GM21576 (cell line): ENCODE measurements at regions not wholly inside any gene's neighbourhood (a gene's known extent, or its start where the extent isn't known, plus 50 kb on each side); places are given as distances from the start of the nearest gene placed in this dataset.
"Not testable (repeated sequence)": the region's sequence is repeated elsewhere in the genome, so short reads cannot be mapped to it uniquely, and the experiment has no call there.

Source experiments
- ATAC-seq: cut with Tn5 transposase; IDR thresholded peaks from one replicate; pipeline ENCODE4 v1.9.1; 2021; ENCODE audit warnings: mild to moderate bottlenecking, moderate library complexity; ENCODE audit not compliant: unreplicated experiment

DNA sequence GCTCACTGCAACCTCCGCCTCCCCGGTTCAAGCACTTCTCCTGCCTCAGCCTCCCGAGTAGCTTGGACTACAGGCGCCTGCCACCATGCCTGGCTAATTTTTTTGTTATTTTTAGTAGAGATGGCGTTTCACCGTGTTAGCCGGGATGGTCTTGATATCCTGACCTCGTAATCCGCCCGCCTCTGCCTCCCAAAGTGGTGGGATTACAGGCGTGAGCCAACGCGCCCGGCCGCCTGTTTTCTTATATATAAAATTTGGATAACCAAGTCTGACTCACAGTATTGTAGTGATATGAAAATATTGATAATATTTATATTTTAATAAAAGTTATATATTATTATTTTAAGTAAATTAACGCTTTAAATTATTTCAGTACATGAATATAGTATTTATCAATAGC, 1821.7 kb downstream of the BRINP3 start:
- not testable (repeated sequence) for ATAC-seq

DNA sequence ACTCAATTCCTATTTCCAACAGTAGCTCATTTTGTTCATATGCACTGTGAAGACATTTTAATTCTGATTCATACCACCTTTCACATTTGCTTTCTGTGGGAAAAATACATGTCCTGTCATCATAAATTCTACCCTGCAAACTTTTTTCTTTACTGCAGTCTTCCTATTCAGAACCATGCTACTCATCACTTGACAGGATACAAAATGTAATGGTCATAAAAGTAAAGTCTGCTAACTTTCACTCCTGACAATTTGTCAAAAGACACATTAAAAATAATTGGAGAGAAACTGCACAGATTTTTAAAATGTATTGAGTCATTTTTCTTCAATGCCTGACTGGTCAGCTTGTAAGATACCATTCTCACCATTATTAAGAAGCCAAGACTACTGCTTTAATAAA, 1817.1 kb downstream of the BRINP3 start:
- ATAC-seq = no peak

DNA sequence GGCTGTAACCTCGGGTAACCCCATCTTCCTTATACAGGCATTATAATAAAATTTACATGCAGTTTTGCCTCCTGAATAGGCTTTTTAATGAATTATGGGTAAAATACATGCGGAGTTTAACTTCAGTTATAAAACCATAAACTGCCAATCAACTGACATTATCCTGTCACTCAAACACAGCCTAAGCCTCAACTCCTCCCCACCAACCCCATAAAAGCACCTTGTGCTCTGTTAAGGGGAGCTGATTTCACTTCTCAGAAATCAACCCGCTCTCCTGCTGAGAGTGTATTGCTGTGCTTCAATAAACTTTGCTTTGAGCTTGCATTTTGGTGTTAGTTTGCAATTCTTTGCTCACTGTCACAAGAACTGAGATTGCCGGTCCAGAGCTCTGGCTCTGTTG, 1812.2 kb downstream of the BRINP3 start:
- no peak for ATAC-seq

DNA sequence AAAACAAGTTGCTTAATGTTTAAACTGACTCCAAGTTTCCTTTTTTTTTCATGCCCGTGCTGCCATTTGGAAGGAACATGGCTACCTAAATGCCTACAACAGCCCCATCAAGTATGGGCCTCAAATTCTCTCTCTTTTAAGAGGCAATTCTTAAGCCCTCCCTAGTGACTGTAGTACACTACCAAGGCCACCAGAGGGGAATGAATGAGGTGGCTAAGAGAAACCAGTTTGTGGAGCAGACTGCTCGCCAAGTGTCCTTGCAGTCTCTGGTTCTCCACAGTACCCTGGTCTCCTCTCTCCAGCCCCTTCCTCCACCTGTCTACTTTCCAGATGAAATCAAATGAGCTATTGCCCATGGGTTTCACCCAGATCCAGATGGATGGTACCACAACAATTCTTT, 1809.6 kb downstream of the BRINP3 start:
- ATAC-seq = no peak

DNA sequence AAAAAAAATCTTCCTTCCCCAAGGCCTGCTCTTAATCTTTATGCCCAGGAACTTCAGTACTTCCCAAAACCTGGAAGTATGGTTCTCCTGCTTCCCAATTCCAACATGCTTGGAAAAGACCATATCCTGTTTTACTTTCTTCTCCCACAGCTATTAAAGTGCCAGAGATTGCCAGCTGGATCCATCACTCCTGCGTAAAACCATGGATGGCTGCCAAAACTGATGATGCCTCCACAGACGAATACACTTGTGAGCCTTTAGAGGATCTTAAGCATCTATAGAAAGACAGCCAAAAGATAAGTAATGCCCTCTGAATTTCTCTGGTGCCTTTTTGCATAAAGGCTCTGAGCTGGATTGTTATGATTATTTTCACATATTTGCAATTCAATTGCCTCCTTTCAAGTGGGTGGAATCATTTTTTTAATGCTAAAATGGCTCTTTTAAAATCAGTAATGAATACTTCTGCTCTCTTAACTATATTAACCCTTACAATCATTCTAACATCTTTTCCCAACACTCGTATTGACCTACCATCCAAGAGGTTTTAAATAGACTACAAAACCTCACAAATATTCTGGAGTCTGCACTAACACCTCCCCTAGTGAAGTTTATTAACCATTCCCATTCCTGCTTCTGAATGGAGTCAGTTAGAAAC, 1807.8 kb downstream of the BRINP3 start:
- no peak for ATAC-seq

DNA sequence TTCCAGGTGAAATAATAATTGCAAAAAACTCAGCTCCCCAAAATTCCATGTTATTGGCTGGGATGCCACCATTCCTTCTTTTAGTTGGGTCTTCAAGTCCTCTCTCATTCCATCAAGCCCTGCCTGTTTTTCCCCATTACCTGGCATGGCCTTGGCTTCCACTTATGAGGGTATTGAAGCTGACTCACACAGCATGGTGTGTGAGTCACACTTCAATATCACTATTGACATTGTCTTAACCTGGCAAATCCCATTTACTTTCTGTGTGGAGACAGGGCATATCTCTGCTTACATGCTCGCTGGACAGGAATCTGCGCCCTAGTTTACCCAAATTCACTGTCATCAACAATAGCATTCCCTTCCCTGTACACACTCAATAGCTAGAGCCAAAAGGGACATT, 1806.8 kb downstream of the BRINP3 start:
- ATAC-seq = no peak

DNA sequence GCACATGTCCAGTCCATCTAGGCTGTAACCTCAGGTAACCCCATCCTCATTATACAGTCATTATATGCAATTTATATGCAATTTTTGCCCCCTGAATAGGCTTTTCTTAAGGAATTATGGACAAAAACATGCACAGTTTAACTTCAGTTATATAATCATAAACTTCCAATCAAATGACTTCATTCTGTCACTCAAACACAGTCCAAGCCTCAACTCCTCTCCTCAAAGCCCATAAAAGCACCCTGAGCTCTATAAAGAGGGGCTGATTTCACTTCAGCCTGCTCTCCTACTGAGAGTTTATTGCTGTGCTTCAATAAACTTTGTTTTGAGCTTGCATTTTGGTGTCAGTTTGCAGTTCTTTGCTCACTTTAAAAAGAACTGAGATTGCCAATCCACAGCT, 1805.5 kb downstream of the BRINP3 start:
- ATAC-seq = no peak

DNA sequence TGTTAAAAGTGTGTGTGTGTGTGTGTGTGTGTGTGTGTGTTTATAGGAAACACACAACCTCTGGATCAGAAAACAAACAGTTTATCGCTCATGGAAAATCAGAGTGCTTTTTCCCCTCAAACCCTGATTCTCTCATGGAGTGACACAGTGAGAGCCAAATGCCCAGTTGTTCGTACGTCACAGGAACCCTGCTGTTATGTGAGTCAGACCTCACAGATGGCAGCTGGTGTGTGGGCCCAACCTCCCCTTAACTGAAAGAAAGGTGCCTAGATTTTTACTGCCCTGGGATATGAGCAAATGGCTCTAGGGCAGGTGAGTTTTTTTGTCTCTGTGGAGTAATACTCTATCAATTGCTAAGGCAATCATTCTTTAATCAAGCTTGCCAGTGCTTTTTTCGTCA, 1788.1 kb downstream of the BRINP3 start:
- ATAC-seq = no peak

DNA sequence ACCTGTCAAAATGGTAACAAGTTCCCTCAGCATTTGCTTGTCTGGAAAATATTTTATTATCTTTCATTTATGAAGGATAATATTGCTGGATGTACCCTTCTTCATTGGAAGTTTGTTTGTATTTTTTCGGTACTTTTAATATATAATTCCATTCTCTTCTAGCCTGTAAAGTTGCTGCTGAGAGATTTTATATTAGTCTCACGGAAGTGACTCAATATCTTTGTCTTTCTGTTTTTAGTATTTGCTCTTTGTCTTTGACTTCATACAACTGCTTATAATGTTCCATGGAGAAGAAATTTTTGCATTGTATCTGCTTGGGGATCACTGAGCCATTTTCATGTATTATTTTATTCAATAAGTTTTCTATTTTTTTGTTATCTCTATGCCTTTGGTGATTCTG, 1777.5 kb downstream of the BRINP3 start:
- no peak for ATAC-seq

DNA sequence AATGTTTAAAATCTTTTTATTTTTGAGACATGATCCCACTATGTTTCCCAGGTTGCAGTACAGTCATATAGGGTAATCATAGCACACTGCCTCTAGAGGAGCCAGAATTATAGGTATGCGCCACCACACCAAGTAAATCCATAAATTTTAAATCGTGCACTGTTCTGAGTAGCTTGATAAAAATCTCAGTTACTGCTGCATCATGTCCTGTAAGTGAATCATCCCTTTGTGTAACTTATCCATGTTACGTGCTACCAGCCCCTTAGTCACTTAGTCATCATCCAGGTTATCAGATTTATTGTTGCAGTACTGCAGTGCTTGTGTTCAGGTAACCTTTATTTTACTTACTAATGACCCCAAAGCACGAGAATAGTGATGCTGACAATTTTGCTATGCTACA, 1770.9 kb downstream of the BRINP3 start:
- ATAC-seq = no peak

DNA sequence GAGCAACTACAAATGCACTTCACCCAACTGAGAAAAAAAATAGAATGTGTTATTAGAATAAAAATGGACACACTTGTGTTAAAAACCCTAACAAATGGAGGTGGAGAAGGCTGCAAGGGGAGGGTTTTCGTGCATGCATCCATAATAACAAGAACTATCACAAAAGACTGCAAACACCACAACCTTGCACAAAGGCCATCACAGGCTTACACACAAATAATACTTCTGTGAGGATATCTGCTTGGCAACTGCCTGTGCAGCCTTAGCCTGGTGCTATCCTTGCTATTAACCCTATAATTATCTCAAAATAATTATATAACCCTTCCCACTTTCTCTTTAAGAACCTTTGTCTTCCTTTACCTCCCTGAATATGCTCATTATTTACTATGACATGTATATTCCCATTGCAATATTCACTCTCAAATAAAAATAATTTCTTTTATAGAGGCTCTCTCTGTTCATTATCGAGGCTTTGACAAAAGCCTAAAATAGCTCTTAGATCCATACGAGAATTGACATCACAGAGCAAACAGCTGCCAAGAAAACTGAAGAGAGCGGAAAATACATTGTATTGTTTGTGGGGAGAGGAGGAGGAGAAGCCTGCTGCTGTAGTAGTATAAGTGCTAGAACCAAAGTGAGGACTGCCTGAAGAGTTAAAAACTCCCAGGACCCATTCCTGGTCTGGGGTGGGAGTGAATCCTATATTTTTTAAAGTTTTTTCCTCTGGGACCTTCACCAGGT, 1768.7 kb downstream of the BRINP3 start:
- ATAC-seq = no peak

DNA sequence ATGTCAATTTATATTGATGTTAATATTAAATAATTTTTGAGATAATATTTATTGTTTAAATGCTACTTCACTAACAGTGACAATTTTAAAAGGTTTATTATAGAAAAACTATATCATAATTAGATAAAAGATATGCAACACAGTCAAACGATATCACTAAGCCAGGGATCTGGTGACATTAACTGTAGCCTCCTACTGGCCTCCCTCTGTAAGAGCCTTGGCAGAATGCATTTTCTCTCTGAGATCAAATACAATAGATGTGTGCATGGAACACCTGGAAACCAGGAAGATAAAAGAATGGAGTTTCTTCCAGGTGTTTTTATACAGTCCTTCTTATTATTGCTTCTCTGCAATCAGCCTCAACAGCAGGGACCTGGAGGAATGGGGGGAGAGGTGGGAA, 1762.1 kb downstream of the BRINP3 start:
- no peak for ATAC-seq

DNA sequence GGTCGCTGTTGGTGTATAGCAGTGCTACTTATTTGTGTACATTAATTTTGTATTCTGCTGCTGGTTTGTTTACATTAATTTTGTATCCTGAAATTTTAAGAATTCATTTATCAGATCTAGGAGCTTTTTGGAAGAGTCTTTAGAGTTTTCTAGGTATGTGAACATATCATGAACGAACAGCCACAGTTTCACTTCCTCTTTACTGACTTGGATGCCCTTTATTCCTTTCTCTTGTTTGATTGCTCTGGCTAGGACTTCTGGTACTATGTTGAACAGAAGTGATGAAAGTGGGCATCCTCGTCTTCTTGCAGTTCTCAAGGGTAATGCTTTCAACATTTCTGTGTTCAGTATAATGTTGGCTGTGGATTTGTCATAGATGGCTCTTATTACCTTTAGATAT, 1757.9 kb downstream of the BRINP3 start:
- ATAC-seq = no peak

DNA sequence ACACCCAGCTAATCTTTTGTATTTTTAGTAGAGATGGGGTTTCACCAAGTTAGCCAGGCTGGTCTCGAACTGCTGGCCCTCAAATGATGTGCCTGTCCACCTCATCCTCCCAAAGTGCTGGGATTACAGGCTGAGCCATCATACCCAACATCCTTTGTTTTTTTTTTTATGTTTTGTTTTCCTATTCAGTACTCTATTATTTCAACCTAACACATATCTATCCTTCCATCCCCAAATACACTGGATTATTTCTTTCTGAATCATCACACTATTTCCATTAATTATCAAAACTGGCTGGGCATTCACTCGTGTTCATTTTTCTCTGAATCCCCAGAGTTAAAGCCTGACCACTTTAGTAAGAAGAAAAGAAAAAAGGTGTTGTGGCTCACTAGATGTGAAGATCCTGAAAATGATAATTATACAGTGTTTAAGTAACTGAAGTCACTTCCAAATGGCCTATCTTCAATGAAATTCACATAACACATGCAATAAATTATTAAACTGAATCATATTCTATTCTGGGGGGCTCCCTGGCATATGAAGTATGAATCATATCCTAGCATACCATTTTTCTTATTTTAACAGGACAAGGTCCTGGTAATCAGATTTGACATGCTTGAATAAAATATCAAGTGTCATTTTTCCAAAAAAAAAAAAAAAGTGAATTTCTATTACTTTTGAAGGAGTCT, 1754.2 kb downstream of the BRINP3 start:
- ATAC-seq = no peak

DNA sequence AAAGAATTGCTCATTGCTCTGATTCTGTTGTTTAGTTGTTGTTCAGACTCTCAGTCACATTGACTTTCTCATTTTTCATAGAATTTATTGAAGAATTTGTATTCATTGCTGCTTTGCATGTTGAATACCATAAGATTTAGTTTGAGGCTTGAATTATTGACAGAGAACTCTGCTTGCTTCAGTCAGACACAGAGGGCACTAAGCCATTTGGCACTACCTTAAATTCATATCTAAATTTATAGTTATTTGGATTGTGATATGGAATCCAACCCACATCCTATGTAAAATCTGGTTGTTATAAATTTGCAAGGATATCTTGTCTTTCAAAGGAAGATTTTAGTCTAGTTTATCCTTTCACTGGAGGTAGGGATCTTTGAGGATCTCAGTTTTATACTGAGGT, 1748.6 kb downstream of the BRINP3 start:
- ATAC-seq = no peak

DNA sequence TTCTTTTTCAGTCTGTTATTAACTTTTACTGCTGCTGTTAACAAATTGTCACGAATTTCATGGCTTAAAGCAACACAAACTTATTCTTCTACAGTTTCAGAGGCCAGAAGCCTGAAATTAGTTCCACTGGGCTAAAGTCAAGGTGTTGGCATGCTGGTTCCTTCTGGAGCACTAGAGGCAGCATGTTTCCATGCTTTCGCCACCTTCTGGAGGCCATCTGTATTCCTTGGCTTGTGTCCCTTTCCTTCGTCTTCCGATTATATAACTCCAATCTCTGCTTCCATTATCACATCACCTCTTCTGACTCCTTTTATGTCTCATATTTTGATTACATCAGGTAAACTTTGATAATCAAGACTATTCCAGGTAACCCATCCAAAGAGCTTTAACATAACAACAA, 1742.1 kb downstream of the BRINP3 start:
- no peak for ATAC-seq

DNA sequence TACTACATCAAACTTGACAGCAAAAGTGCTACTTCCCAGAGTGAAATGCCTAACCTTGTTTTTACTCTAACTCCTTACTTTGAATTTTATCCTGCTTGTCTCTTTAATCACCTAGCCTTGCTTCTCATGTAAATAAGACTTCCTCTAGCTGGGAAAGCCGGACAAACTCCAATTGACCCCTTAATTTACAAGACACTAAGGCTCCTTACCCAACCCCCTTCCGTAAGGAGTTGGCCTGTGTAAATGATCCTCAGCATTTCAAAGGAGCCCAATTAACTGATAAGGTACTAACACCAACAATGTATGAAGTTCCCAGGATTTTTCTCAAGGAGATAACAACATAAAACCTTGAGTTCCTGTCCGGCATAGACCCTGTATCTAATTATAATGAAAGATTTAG, 1728.4 kb downstream of the BRINP3 start:
- ATAC-seq = not testable (repeated sequence)

DNA sequence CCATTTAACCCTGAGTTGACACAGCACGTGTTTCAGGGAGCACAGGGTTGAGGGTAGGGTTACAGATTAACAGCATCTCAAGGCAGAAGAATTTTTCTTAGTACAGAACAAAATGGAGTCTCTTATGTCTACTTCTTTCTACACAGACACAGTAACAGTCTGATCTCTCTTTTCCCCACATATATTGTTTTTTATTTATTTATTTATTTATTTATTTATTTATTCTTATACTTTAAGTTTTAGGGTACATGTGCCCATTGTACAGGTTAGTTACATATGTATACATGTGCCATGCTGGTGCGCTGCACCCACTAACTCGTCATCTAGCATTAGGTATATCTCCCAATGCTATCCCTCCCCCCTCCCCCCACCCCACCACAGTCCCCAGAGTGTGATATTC, 1725.6 kb downstream of the BRINP3 start:
- not testable (repeated sequence) for ATAC-seq

DNA sequence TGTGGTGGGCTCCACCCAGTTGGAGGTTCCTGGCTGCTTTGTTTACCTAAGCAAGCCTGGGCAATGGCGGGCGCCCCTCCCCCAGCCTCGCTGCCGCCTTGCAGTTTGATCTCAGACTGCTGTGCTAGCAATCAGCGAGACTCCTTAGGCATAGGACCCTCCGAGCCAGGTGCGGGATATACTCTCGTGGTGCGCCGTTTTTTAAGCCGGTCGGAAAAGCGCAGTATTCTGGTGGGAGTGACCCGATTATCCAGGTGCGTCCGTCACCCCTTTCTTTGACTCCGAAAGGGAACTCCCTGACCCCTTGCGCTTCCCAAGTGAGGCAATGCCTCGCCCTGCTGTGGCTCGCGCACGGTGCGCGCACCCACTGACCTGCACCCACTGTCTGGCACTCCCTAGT, 1719.9 kb downstream of the BRINP3 start:
- not testable (repeated sequence) for ATAC-seq

DNA sequence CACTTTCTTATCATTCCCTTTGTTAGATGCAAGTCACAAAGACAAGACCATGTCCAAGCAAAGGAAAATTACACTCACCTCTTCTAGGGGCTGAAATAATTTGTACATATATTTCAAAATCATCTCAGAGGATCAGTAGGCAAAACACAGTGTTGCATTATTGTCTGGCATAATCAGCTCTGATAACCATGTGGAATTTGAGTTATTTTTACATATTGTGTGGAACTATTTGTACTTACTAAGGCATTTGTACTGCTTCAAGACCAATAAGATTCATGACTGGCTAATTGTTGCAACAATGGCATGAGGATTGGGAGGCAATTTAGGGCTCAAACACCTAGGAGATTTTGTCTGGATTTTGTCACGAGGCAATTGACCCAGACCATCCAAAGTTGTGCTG, 1716.4 kb downstream of the BRINP3 start:
- ATAC-seq = no peak

DNA sequence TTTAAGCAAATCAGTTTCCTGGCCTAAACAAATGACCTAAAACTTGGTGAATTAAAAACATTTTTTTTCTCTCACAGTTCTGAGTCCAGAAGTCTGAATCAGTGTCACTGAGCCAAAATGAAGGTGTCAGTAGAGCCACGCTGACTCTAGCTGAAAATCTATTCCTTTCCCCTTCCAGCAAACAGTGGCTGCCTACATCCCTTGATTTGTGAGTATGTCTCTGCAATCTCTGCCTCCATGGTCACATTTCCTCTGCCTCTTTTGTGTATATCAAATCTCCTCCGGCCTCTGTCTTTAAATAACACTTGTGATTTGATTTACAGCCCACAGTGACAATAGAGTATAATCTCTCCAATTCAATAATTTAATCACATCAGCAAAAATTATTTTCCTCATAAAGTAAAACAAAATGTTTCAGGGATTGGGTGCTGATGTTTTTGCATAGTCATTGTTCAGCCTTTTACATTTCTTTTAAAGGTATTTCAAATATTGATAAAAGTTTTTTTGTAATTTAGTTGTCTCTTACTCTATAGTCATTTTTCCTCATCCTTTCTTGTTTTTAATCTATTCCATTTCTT, 1715.4 kb downstream of the BRINP3 start:
- no peak for ATAC-seq

DNA sequence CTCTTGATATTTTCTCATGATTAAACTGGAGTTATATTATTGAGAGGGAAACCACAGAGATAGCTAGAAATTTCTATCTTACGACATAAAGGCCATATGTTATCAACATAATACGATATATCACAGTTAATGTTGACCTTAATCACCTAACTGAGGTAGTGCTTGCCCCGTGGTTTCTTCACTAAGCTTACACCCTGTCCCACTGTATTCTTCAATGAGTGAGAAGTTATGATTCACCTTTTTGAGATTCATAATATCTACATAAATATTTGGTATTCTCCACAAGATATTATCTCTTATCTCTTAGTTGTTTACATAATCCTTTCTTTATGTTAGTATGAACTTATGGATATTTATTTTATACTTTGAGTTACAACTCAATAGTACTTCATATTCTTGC, 1714.1 kb downstream of the BRINP3 start:
- ATAC-seq = no peak
